ENCODE measurements at regions not wholly inside any gene's neighbourhood (a gene's known extent, or its start where the extent isn't known, plus 50 kb on each side); places are given as distances from the start of the nearest gene placed in this dataset.

- Histone ChIP-seq H3K9ac (ENCODE audit: low read length) (no peak overlapping the region), H2BK120ac (ENCODE audit: low read depth, low read length) (no peak overlapping the region), H3K23ac (ENCODE audit: low read length in 2 of 2) (no peak overlapping the region), H3K14ac (ENCODE audit: low read length in 2 of 2) (no peak overlapping the region), H3K4me3 (ENCODE audit: insufficient read depth in 1 of 2, low read depth in 1 of 2, low read length in 2 of 2) (no peak overlapping the region), H3K79me1 (replicated peaks; ENCODE audit: low read length, poor library complexity, severe bottlenecking) (no peaks in the 10 kb centered on the region), H4K91ac (ENCODE audit: low read length) (no peak overlapping the region), H2AK5ac (ENCODE audit: low read length, severe bottlenecking) (no peak overlapping the region), H3K27ac (ENCODE audit: low read length, poor library complexity, severe bottlenecking) (no peak overlapping the region), H2AFZ (ENCODE audit: low read depth, low read length) (no peak overlapping the region), H3K4ac (ENCODE audit: low read depth in 1 of 2, low read length in 2 of 2) (no peak overlapping the region), H3K9me3 (ENCODE audit: control insufficient read depth, low read length) (no peaks in the 10 kb centered on the region), H2BK5ac (ENCODE audit: low read depth, low read length, poor library complexity, severe bottlenecking) (no peak overlapping the region), H3K4me1 (ENCODE audit: control insufficient read depth, insufficient read depth, low read depth, low read length) (no peaks in the 10 kb centered on the region), H3K18ac (ENCODE audit: low read depth in 1 of 2, low read length in 2 of 2) (no peak overlapping the region), H3K27me3 (ENCODE audit: control insufficient read depth in 1 of 2, insufficient read depth in 1 of 2, low read length in 2 of 2) (peaks cover 75 to 91% of the 10 kb centered on the region in 2 experiments), H2BK12ac (ENCODE audit: low read length in 2 of 2) (no peak overlapping the region), H3K36me3 (ENCODE audit: control insufficient read depth in 1 of 2, insufficient read depth in 2 of 2, low read depth in 1 of 2, low read length in 2 of 2) (no peaks in the 10 kb centered on the region), H2BK15ac (ENCODE audit: low read depth, poor library complexity, severe bottlenecking) (no peak overlapping the region), H4K8ac (ENCODE audit: low read length) (no peak overlapping the region), H3K4me2 (ENCODE audit: low read length, poor library complexity, severe bottlenecking) (no peak overlapping the region)
- 7% methylated on average over 9 of the region's 9 CpGs for WGBS
- DNase-seq = no peak
Measured at GRCh38 chr10:100642295-100642994, 102.9 kb upstream of the PAX2 start.

DNA sequence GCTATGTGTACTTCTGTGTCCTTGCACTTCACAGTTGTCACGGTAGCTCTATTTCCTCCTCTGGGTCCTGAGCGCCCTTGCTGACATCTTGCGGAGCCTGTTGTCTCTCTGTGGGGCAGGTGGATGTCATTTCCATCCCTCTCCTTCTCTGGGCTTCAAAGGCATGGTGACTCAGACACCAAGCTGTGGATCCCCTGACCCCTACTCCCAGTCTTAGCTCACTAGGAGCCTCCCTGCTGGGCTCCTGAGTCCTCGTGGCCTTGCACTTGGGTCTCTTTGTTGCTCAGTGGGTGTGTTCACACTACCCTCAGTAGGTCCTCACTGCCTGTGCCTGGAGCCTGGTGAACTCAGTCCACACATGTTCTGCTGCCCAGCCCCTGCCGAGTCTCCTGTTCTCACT, 100.3 kb upstream of the PAX2 start:
- Histone ChIP-seq H4K91ac (ENCODE audit: low read length) (no peak overlapping the region), H3K79me1 (replicated peaks; ENCODE audit: low read length, poor library complexity, severe bottlenecking) (no peaks in the 10 kb centered on the region), H3K9ac (ENCODE audit: low read length) (no peak overlapping the region), H3K14ac (ENCODE audit: low read length in 2 of 2) (no peak overlapping the region), H3K18ac (ENCODE audit: low read depth in 1 of 2, low read length in 2 of 2) (no peak overlapping the region), H3K9me3 (ENCODE audit: control insufficient read depth, low read length) (no peaks in the 10 kb centered on the region), H3K4ac (ENCODE audit: low read depth in 1 of 2, low read length in 2 of 2) (no peak overlapping the region), H2BK12ac (ENCODE audit: low read length in 2 of 2) (no peak overlapping the region), H2AK5ac (ENCODE audit: low read length, severe bottlenecking) (no peak overlapping the region), H2AFZ (ENCODE audit: low read depth, low read length) (no peak overlapping the region), H4K8ac (ENCODE audit: low read length) (no peak overlapping the region), H2BK15ac (ENCODE audit: low read depth, poor library complexity, severe bottlenecking) (no peak overlapping the region), H3K4me1 (ENCODE audit: control insufficient read depth, insufficient read depth, low read depth, low read length) (no peaks in the 10 kb centered on the region), H3K4me2 (ENCODE audit: low read length, poor library complexity, severe bottlenecking) (no peak overlapping the region), H3K23ac (ENCODE audit: low read length in 2 of 2) (no peak overlapping the region), H3K4me3 (ENCODE audit: insufficient read depth in 1 of 2, low read depth in 1 of 2, low read length in 2 of 2) (no peak overlapping the region), H2BK120ac (ENCODE audit: low read depth, low read length) (no peak overlapping the region), H3K36me3 (ENCODE audit: control insufficient read depth in 1 of 2, insufficient read depth in 2 of 2, low read depth in 1 of 2, low read length in 2 of 2) (no peaks in the 10 kb centered on the region), H2BK5ac (ENCODE audit: low read depth, low read length, poor library complexity, severe bottlenecking) (no peak overlapping the region), H3K27ac (ENCODE audit: low read length, poor library complexity, severe bottlenecking) (no peak overlapping the region), H3K27me3 (ENCODE audit: control insufficient read depth in 1 of 2, insufficient read depth in 1 of 2, low read length in 2 of 2) (peaks cover 61 to 76% of the 10 kb centered on the region in 2 experiments)
- DNase-seq = no peak
- WGBS = 69% methylated on average over 5 of the region's 5 CpGs

DNA sequence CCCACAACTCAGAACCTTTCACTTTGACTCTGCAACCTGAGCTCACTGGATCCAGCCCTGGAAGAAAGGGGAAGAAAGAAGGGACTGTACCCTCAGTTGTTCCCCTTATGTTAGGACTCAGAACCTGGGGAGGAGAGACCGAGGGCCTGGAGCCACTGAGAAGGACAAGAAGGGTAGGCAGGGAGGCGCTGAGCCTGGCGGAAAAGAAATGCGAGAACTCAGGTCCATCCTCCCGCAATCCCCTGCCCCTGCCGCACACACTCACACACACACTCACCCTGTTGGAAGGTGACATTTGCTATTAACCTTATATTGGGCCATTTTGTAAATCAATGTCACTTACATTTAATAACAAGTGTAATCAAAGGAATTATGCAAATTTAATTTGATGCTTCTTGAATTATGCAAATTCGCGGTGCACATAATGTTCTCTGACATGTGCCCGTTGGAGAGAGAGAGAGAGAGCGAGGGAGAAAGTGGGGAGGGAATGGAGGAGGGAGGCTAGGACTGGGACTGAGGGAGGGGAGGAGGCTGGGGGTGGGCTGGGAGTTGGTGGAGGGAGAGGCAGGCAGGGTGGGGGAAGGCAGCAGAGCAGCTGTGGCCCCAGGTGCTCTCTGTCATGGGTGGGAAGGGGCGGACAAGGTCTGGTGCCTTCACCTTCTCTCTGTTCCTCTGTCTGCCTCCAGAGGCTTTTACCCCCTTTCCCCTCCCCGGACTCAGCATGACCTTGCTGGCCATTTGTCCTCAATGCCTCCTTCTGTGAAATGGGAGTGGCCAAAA, 99.6 kb upstream of the PAX2 start:
- Histone ChIP-seq H3K4me2 (ENCODE audit: low read length, poor library complexity, severe bottlenecking) (no peak overlapping the region), H4K91ac (ENCODE audit: low read length) (no peak overlapping the region), H3K36me3 (ENCODE audit: control insufficient read depth in 1 of 2, insufficient read depth in 2 of 2, low read depth in 1 of 2, low read length in 2 of 2) (no peaks in the 10 kb centered on the region), H3K4ac (ENCODE audit: low read depth in 1 of 2, low read length in 2 of 2) (no peak overlapping the region), H3K4me1 (ENCODE audit: control insufficient read depth, insufficient read depth, low read depth, low read length) (no peaks in the 10 kb centered on the region), H2AK5ac (ENCODE audit: low read length, severe bottlenecking) (no peak overlapping the region), H4K8ac (ENCODE audit: low read length) (no peak overlapping the region), H2BK5ac (ENCODE audit: low read depth, low read length, poor library complexity, severe bottlenecking) (no peak overlapping the region), H3K79me1 (replicated peaks; ENCODE audit: low read length, poor library complexity, severe bottlenecking) (no peaks in the 10 kb centered on the region), H3K4me3 (ENCODE audit: insufficient read depth in 1 of 2, low read depth in 1 of 2, low read length in 2 of 2) (no peak overlapping the region), H3K23ac (ENCODE audit: low read length in 2 of 2) (no peak overlapping the region), H3K14ac (ENCODE audit: low read length in 2 of 2) (no peak overlapping the region), H2BK15ac (ENCODE audit: low read depth, poor library complexity, severe bottlenecking) (no peak overlapping the region), H3K9me3 (ENCODE audit: control insufficient read depth, low read length) (no peaks in the 10 kb centered on the region), H3K18ac (ENCODE audit: low read depth in 1 of 2, low read length in 2 of 2) (no peak overlapping the region), H3K9ac (ENCODE audit: low read length) (no peak overlapping the region), H3K27ac (ENCODE audit: low read length, poor library complexity, severe bottlenecking) (no peak overlapping the region), H3K27me3 (ENCODE audit: control insufficient read depth in 1 of 2, insufficient read depth in 1 of 2, low read length in 2 of 2) (peaks cover 61 to 76% of the 10 kb centered on the region in 2 experiments), H2BK120ac (ENCODE audit: low read depth, low read length) (no peak overlapping the region), H2AFZ (ENCODE audit: low read depth, low read length) (no peak overlapping the region), H2BK12ac (ENCODE audit: low read length in 2 of 2) (no peak overlapping the region)
- DNase-seq = no peak
- 48% methylated on average over 10 of the region's 12 CpGs for WGBS

GRCh38 chr10:100647928-100648327, 97.5 kb upstream of the PAX2 start:
- H3K18ac ChIP-seq (ENCODE audit: low read depth in 1 of 2, low read length in 2 of 2) = no peak overlapping the region
- no peak overlapping the region for H2BK120ac ChIP-seq (ENCODE audit: low read depth, low read length)
- no peak overlapping the region for H2BK15ac ChIP-seq (ENCODE audit: low read depth, poor library complexity, severe bottlenecking)
- no peak overlapping the region for H2AK5ac ChIP-seq (ENCODE audit: low read length, severe bottlenecking)
- 76% methylated on average over 2 of the region's 2 CpGs for WGBS
- no peaks in the 10 kb centered on the region for H3K9me3 ChIP-seq (ENCODE audit: control insufficient read depth, low read length)
- no peak overlapping the region for H2BK12ac ChIP-seq (ENCODE audit: low read length in 2 of 2)
- no peak overlapping the region for H4K8ac ChIP-seq (ENCODE audit: low read length)
- no peak overlapping the region for H3K27ac ChIP-seq (ENCODE audit: low read length, poor library complexity, severe bottlenecking)
- no peak overlapping the region for H3K14ac ChIP-seq (ENCODE audit: low read length in 2 of 2)
- H4K91ac ChIP-seq (ENCODE audit: low read length) = no peak overlapping the region
- peaks cover 56 to 65% of the 10 kb centered on the region in 2 experiments for H3K27me3 ChIP-seq (ENCODE audit: control insufficient read depth in 1 of 2, insufficient read depth in 1 of 2, low read length in 2 of 2)
- H3K4ac ChIP-seq (ENCODE audit: low read depth in 1 of 2, low read length in 2 of 2) = no peak overlapping the region
- H2AFZ ChIP-seq (ENCODE audit: low read depth, low read length) = no peak overlapping the region
- H3K9ac ChIP-seq (ENCODE audit: low read length) = no peak overlapping the region
- H3K36me3 ChIP-seq (ENCODE audit: control insufficient read depth in 1 of 2, insufficient read depth in 2 of 2, low read depth in 1 of 2, low read length in 2 of 2) = no peaks in the 10 kb centered on the region
- no peak overlapping the region for H3K4me2 ChIP-seq (ENCODE audit: low read length, poor library complexity, severe bottlenecking)
- H3K4me1 ChIP-seq (ENCODE audit: control insufficient read depth, insufficient read depth, low read depth, low read length) = no peaks in the 10 kb centered on the region
- H3K4me3 ChIP-seq (ENCODE audit: insufficient read depth in 1 of 2, low read depth in 1 of 2, low read length in 2 of 2) = no peak overlapping the region
- DNase-seq = no peak
- H3K79me1 ChIP-seq (replicated peaks; ENCODE audit: low read length, poor library complexity, severe bottlenecking) = no peaks in the 10 kb centered on the region
- H3K23ac ChIP-seq (ENCODE audit: low read length in 2 of 2) = no peak overlapping the region
- H2BK5ac ChIP-seq (ENCODE audit: low read depth, low read length, poor library complexity, severe bottlenecking) = no peak overlapping the region

Data from mesenchymal stem cell (in vitro differentiated cells and primary cell).